LHCN-M2 (cell line): ENCODE measurements at regions not wholly inside any gene's neighbourhood (a gene's known extent, or its start where the extent isn't known, plus 50 kb on each side); places are given as distances from the start of the nearest gene placed in this dataset.

Source experiments
- DNase-seq: peaks from one replicate; pipeline ENCODE4 v3.0.0-alpha.2; 2012; ENCODE audit warnings: low read depth

GRCh38 chr5:103690676-103691075 is 128.1 kb upstream of the NUDT12 start:
- no peak for DNase-seq

GRCh38 chr5:103679873-103680272 is 117.3 kb upstream of the NUDT12 start:
- no peak for DNase-seq

GRCh38 chr5:103676198-103676597 is 113.6 kb upstream of the NUDT12 start:
- peak; percentile 36 for DNase-seq

DNA sequence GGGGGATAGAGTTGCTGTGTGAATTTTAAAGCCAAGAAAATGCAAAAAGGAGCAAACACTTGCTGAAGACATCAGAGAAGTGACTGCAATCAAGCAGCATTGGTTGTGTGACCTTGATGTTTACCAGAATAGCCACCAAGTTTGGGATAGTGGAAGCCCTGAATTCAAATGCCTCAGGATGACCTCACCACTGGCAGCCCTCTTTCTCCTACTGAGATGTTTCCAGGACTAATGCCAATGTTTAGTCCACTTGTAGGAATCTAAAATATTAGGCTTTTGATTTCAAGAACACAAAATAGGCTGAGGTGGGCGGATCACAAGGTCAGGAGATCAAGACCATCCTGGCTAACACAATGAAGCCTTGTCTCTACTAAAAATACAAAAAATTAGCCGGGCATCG is 112.2 kb upstream of the NUDT12 start:
- no peak for DNase-seq

GRCh38 chr5:103674251-103674650 is 111.7 kb upstream of the NUDT12 start:
- DNase-seq = no peak

DNA sequence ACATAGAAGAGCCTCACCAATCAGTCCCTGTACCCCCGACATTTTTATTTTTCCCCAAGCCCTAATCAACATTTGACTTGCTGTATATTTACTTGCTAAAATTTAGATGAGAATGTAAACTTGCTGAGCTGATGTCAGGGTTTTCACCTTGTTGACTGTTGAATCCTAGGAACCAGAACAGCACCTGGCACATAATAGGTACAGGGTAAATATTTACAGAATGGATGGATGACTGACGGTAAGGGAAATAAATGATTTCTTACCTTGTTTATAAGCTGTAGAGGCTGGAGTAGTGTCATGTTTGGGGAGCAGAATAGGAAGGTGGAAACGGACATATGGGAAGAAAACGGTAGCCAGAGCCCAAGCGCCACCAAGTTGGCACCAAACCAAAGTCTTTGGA is 107.0 kb upstream of the NUDT12 start:
- DNase-seq = no peak

DNA sequence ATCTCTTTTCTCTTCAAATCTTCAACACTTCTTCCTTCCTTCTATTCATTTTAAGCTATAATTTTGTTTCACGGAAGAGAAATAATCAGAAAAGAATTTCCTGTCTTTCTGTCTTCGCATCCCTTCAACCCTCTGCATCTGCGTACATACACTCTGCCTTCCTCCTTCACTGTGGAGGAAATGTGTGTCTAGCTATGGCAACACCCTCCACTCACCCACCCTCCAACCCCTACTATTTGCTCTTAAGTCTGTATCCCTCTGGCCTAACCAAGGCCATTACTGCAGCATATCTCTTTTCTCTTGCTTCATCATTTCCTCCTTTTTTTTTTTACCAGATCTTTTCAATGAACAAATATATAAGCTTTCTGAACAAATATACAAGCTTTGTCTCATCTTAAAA is 105.7 kb upstream of the NUDT12 start:
- no peak for DNase-seq

DNA sequence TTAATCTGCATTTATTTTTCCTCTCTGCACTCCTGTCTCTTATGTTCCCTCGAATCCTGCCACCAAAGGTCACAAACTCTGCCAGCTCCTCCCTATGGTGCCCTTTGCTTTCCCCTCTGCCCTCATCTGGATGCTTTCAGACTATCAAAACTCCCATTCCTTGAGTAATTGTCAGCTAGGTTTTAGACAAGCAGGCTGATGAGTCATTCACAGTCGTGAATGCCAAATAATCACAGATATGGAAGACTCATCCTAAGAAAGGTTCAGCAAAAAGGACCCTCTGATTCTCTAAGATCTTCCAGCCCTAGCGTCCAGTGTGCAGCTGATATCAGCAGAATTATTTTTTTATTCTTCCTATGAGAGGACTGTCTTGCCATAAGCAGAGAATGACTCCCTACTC is 104.5 kb upstream of the NUDT12 start:
- DNase-seq = peak; percentile 19

- DNase-seq = no peak
Measured at GRCh38 chr5:103657301-103657700, 94.7 kb upstream of the NUDT12 start.

DNA sequence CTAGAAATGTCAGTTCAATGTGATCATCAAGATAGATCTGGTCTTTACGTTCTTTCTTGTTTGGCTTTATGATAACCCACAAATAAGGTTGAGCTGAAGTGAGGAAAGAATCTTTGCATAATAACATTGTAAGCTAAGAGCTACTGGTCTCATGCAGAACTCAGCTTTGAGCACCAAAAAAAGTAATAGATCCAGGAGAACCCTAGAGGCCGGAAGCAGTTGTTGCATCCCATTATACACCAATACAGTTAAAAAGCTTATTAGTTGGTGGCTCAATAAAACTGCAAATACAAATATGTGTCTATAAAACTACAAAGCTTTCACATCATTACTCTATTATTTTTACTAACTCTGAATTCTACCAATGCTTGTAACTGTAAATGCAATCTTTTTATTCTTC is 85.5 kb upstream of the NUDT12 start:
- DNase-seq = no peak

- DNase-seq = no peak
Measured at GRCh38 chr5:103646698-103647614, 84.4 kb upstream of the NUDT12 start.

DNA sequence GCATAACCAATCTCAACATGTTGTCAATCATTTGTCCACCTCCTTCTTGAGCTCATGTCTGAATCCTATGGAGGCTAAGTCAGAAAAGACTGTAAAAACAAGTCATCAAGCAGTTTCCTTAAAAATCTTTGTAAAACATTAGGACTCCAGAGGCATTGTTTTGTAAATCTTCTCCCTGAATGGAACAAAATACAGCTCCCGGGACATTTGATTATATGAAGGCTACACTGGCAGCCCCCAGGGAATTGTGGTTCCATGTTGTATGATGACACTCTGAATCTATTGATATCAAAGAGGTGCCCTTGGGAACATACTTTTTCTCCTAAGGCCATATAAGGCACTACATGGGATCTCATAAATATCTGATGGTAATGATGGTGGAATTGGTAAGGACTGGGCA is 83.2 kb upstream of the NUDT12 start:
- DNase-seq = no peak

GRCh38 chr5:103638979-103639378 is 76.4 kb upstream of the NUDT12 start:
- DNase-seq = no peak

DNA sequence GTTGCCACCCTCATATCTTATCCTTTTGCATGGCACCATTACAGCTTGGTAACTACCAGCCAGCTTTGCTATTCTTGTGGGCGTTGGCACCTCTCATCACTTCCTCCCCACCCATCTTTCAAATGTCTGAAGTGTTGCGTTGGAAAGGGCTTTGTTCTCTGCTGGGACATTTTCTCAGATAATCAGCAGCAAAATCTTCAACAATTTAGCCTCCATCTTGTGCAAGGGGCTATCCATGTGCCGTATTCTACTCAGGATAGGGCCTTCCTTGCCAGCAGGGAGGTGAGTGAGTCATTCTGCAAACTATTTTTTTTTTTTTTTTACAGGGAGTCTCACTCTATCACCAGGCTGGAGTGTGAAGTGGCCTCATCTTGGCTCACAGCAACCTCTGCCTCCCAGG is 62.1 kb upstream of the NUDT12 start:
- peak; percentile 18 for DNase-seq

- DNase-seq = peak; percentile 73
Measured at GRCh38 chr5:103624035-103624480, 61.5 kb upstream of the NUDT12 start.

DNA sequence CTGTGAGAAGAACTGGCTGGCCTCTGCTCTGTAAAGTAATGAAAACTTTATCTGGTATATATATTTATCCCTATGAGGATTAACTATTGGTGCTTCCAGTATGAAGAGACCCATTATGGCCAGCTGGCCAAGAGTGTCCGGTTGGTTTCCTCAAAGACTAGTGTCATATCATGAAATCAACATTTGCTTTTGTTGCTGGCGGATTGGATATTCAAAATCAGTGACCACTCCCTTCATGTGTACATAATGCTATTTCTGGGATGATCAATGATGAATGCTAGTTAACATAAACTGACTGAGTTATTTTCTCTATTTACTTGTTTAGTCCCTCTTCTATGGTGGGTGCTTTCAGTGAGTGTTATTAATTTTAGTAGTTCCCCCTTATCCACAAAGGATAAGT is 60.8 kb upstream of the NUDT12 start:
- DNase-seq = no peak

DNA sequence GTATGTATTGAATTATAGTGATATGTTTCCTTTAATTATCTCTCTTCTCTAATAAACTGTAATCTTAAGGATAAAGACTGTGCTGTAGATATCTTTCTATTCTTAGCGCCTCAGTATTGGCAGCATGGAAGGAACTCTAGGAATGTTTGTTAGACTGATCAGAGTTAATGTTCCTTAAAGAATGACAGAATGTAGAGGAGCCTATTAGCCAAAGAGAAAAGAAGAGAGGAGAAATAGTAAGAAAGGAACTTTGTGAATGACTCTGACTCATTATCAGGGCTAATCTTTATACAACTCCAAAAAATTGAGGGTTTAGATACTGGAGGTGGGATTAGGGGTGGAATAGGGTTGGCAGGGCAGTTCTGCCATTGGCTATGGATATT is 59.0 kb upstream of the NUDT12 start:
- DNase-seq = no peak

DNA sequence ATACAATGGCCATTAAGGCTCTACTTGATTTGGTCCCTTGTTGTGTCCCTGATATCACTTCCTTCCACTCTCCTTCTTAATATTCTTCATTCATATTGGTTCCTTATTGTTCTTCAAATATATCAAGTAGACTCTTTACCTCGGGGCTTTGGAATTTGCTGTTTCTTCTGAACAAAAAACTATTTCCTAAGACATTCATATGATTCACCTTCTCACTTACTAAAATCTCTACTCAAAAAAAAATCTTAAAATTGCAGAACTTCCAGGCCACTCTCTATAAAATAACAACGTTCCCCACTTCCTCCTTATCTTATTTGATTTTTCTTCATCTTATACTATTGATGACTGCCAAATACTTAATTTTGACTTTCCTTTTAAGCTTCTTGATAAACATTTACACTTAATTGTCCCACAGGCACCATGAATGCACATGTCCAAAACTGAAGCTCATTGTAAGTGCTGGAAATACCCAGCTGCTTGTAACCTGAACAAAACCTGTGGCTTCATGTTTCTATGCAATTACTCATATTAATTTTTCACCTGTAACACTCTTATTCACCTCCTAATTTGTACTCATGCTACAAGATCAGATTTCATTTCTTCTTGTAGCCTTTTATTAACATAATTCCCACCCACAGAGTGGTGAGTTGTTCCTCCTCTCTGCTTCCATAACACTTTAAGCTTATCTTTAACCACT is 58.4 kb upstream of the NUDT12 start:
- no peak for DNase-seq

DNA sequence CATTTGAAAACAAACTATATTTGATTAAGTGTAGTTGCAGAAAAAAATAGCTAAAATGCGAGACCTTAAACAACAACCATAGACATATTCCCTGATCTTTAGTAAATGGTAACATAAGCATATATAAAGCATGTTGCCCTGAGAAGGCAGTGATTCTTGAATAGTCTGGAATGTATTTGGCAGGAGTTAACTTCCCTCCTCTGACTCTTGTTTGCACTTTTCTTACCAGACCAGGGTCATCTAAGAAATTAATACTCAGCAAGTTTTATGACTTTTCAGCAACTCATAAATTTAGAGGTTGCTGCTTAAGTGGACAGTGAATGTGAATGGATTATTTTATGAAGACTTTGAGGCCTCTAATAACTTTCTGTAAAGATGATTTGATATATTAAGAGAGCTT is 55.3 kb upstream of the NUDT12 start:
- DNase-seq = no peak

DNA sequence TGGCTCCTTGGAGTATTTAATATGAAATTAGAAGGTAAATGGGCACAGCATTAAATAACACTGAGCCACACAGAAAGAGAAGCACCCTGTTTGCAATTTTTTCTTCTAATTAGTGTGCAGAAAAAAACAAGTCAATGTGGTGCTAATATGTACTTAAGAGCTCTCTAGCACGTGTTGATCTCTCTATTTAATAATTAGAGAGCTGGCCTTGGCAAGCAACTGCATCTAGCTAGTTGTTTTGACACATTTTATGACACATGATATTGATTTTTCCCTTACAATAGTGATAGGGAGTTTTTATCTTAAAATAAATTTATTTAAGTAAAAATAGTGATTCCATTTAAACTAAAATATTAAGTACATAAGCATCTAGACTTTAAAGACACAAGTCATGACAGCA is 54.5 kb upstream of the NUDT12 start:
- no peak for DNase-seq

GRCh38 chr5:103612545-103612944 is 50.0 kb upstream of the NUDT12 start:
- DNase-seq = no peak
